AG04449 (cell line): ENCODE measurements at regions not wholly inside any gene's neighbourhood (a gene's known extent, or its start where the extent isn't known, plus 50 kb on each side); places are given as distances from the start of the nearest gene placed in this dataset.

Experiments
- CTCF ChIA-PET: fragments of 350-600 bp; formaldehyde crosslinking; extraction: SDS; loops from one replicate; lab custom pipeline; 2021; ENCODE audit warnings: antibody characterized with exemption; lab: Yijun Ruan, JAX
- POLR2A ChIA-PET: fragments of 400-600, 350-600 bp; formaldehyde crosslinking; extraction: SDS; loops from one replicate; lab custom pipeline; 2020; ENCODE audit warnings: antibody characterized with exemption, inconsistent platforms; lab: Yijun Ruan, JAX
- DNase-seq: peaks from one replicate; pipeline ENCODE4 v3.0.0-alpha.2; 2010; ENCODE audit warnings: low read depth, low spot score
- H3K4me3 ChIP-seq: 2 replicates; pipeline ENCODE4 v1.5.1; 2011; ENCODE audit warnings: low read depth, mild to moderate bottlenecking, control low read depth, low read length
- CTCF ChIP-seq: IDR thresholded peaks from one replicate; pipeline ENCODE4 v1.5.1; 2011; ENCODE audit warnings: mild to moderate bottlenecking, moderate library complexity, low read length, control low read depth, inconsistent platforms; ENCODE audit not compliant: insufficient read depth; ENCODE audit errors: missing control alignments

DNA sequence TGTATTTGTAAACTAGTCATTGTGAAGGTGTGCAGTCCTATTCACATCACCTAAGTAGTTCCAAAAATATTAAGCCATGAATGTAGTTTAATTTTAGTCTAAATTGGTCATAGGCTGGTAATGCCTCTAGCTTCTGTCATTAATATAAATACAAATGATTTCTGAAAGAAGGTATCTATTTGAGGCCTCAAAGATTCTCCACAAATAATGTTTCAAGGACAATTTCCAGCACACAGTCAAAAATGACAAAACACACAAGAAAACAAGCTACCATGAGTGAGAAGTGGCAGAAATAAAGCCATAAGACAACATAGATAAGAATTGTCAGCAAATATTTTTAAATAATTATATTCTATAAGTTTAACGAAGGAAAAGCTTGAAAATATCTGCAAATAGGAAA, 66.7 kb upstream of the PDK4 start:
- no peak for DNase-seq
- no peak for TF ChIP-seq CTCF
- POLR2A ChIA-PET = no interaction called here
- H3K4me3 ChIP-seq = no peak overlapping the region
- CTCF ChIA-PET = interaction anchor here (3.0 kb wide), 1 partner anchor 24 kb away, joined by 12 read pairs; no protein-coding TSS in a partner anchor

- H3K4me3 ChIP-seq = no peak overlapping the region
- POLR2A ChIA-PET = no interaction called here
- CTCF ChIA-PET = no interaction called here
- no peak for TF ChIP-seq CTCF
- no peak for DNase-seq
Measured at GRCh38 chr7:95660023-95660434, 63.7 kb upstream of the PDK4 start.

DNA sequence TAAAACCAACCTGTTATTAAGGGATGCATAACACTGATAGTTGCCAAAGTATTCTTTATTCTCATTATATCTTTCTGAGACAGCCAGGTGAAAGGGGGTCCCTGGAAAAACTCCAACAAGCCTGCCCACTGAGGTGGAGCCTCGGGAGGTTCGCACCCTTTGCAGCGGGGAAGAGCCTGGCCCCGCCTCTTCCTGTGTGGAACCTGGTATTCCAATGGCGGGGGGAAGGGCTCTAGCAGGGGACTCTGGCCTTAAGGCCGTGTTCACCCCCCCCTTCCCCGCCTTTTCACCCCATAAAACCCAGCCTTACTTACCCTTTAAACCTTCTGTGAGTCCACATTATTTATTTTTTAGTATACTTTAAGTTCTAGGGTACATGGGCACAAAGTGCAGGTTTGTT, 62.4 kb upstream of the PDK4 start:
- POLR2A ChIA-PET = no interaction called here
- DNase-seq = no peak
- no peak for TF ChIP-seq CTCF
- CTCF ChIA-PET = no interaction called here
- H3K4me3 ChIP-seq = no peak overlapping the region

GRCh38 chr7:95649546-95649945, 53.2 kb upstream of the PDK4 start:
- POLR2A ChIA-PET = no interaction called here
- no peak overlapping the region for H3K4me3 ChIP-seq
- TF ChIP-seq CTCF = no peak
- DNase-seq = no peak
- CTCF ChIA-PET = no interaction called here

GRCh38 chr7:95646350-95646749, 50.0 kb upstream of the PDK4 start:
- DNase-seq = no peak
- TF ChIP-seq CTCF = no peak
- POLR2A ChIA-PET = no interaction called here
- CTCF ChIA-PET = no interaction called here
- no peak overlapping the region for H3K4me3 ChIP-seq
